ENCODE measurements at regions not wholly inside any gene's neighbourhood (a gene's known extent, or its start where the extent isn't known, plus 50 kb on each side); places are given as distances from the start of the nearest gene placed in this dataset.

GRCh38 chr1:173302890-173303829 is 96.0 kb upstream of the TNFSF4 start:
- no peak overlapping the region for H3K27ac ChIP-seq (replicated peaks)
- H3K27me3 ChIP-seq (ENCODE audit: insufficient read depth, poor library complexity, severe bottlenecking) = no peaks in the 10 kb centered on the region
- DNase-seq (ENCODE audit: low read depth in 1 of 2, low spot score in 1 of 2) = no peak
- H3K4me3 ChIP-seq (replicated peaks; ENCODE audit: insufficient read depth, low read length) = no peak overlapping the region
- TF ChIP-seq POLR2AphosphoS5 (IDR thresholded peaks at IDR 0.05; ENCODE audit: low read depth) (no peak), SPI1 (IDR thresholded peaks at IDR 0.05; ENCODE audit: borderline replicate concordance, low read depth) (no peak), GABPA (IDR thresholded peaks at IDR 0.05; ENCODE audit: low read depth) (no peak)
- TF ChIP-seq, protein P1, sequence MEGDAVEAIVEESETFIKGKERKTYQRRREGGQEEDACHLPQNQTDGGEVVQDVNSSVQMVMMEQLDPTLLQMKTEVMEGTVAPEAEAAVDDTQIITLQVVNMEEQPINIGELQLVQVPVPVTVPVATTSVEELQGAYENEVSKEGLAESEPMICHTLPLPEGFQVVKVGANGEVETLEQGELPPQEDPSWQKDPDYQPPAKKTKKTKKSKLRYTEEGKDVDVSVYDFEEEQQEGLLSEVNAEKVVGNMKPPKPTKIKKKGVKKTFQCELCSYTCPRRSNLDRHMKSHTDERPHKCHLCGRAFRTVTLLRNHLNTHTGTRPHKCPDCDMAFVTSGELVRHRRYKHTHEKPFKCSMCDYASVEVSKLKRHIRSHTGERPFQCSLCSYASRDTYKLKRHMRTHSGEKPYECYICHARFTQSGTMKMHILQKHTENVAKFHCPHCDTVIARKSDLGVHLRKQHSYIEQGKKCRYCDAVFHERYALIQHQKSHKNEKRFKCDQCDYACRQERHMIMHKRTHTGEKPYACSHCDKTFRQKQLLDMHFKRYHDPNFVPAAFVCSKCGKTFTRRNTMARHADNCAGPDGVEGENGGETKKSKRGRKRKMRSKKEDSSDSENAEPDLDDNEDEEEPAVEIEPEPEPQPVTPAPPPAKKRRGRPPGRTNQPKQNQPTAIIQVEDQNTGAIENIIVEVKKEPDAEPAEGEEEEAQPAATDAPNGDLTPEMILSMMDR (IDR thresholded peaks at IDR 0.05; ENCODE audit: insufficient read depth, low read length) = no peak
- TF ChIP-seq, protein P2, sequence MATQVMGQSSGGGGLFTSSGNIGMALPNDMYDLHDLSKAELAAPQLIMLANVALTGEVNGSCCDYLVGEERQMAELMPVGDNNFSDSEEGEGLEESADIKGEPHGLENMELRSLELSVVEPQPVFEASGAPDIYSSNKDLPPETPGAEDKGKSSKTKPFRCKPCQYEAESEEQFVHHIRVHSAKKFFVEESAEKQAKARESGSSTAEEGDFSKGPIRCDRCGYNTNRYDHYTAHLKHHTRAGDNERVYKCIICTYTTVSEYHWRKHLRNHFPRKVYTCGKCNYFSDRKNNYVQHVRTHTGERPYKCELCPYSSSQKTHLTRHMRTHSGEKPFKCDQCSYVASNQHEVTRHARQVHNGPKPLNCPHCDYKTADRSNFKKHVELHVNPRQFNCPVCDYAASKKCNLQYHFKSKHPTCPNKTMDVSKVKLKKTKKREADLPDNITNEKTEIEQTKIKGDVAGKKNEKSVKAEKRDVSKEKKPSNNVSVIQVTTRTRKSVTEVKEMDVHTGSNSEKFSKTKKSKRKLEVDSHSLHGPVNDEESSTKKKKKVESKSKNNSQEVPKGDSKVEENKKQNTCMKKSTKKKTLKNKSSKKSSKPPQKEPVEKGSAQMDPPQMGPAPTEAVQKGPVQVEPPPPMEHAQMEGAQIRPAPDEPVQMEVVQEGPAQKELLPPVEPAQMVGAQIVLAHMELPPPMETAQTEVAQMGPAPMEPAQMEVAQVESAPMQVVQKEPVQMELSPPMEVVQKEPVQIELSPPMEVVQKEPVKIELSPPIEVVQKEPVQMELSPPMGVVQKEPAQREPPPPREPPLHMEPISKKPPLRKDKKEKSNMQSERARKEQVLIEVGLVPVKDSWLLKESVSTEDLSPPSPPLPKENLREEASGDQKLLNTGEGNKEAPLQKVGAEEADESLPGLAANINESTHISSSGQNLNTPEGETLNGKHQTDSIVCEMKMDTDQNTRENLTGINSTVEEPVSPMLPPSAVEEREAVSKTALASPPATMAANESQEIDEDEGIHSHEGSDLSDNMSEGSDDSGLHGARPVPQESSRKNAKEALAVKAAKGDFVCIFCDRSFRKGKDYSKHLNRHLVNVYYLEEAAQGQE (IDR thresholded peaks at IDR 0.05; ENCODE audit: insufficient replicate concordance, low read depth) = no peak

DNA sequence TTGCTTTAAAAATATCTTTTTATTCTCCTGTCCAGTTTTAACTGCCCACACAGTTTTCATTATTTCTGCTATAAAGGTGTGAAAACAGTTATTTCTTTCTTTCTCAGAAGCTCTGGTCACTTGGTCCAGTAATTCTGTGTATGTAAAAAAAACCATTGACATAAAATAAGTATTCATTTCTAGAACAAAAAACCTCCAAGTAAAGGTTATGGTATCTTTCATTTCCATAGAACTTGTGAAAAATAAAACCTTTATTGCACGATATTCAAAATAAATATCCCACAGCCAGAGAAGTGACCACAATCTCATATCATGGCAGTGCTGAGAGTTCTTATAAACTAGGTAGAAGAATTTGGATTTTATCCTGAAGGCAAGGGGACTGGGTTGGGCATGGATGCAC is 96.9 kb upstream of the TNFSF4 start:
- no peaks in the 10 kb centered on the region for H3K27me3 ChIP-seq (ENCODE audit: insufficient read depth, poor library complexity, severe bottlenecking)
- no peak for DNase-seq (ENCODE audit: low read depth in 1 of 2, low spot score in 1 of 2)
- H3K4me3 ChIP-seq (replicated peaks; ENCODE audit: insufficient read depth, low read length) = no peak overlapping the region
- H3K27ac ChIP-seq (replicated peaks) = no peak overlapping the region
- no peak for TF ChIP-seq SPI1 (IDR thresholded peaks at IDR 0.05; ENCODE audit: borderline replicate concordance, low read depth)
- TF ChIP-seq GABPA (IDR thresholded peaks at IDR 0.05; ENCODE audit: low read depth) = no peak
- TF ChIP-seq POLR2AphosphoS5 (IDR thresholded peaks at IDR 0.05; ENCODE audit: low read depth) = no peak
- TF ChIP-seq, protein P1 (IDR thresholded peaks at IDR 0.05; ENCODE audit: insufficient read depth, low read length) = no peak
- TF ChIP-seq, protein P2 (IDR thresholded peaks at IDR 0.05; ENCODE audit: insufficient replicate concordance, low read depth) = no peak

GRCh38 chr1:173304529-173305227 is 97.5 kb upstream of the TNFSF4 start:
- no peak for TF ChIP-seq GABPA (IDR thresholded peaks at IDR 0.05; ENCODE audit: low read depth)
- no peak; the same call in 1 of the 2 replicates for TF ChIP-seq SPI1 (IDR thresholded peaks at IDR 0.05; ENCODE audit: borderline replicate concordance, low read depth)
- TF ChIP-seq, protein P1 (IDR thresholded peaks at IDR 0.05; ENCODE audit: insufficient read depth, low read length) = no peak
- TF ChIP-seq, protein P2 (IDR thresholded peaks at IDR 0.05; ENCODE audit: insufficient replicate concordance, low read depth) = no peak
- TF ChIP-seq POLR2AphosphoS5 (IDR thresholded peaks at IDR 0.05; ENCODE audit: low read depth) = no peak
- DNase-seq (ENCODE audit: low read depth in 1 of 2, low spot score in 1 of 2) = no peak
- Histone ChIP-seq H3K27ac (replicated peaks) (no peak overlapping the region), H3K4me3 (replicated peaks; ENCODE audit: insufficient read depth, low read length) (no peak overlapping the region), H3K27me3 (ENCODE audit: insufficient read depth, poor library complexity, severe bottlenecking) (no peaks in the 10 kb centered on the region)
